H1 (cell line): ENCODE measurements at regions not wholly inside any gene's neighbourhood (a gene's known extent, or its start where the extent isn't known, plus 50 kb on each side); places are given as distances from the start of the nearest gene placed in this dataset.

Experiments
- CTCF ChIA-PET: fragments of 300-600 bp; sonication (Branson Sonifier 250); formaldehyde crosslinking; loops from one replicate; lab custom pipeline; 2021; ENCODE audit not compliant: partially characterized antibody; lab: Charles Lee
- POLR2A ChIA-PET: fragments of 300-600 bp; sonication (Branson Sonifier 250); formaldehyde crosslinking; loops from one replicate; lab custom pipeline; 2021; ENCODE audit warnings: inconsistent platforms; ENCODE audit not compliant: partially characterized antibody; lab: Charles Lee
- DNase-seq, 2 experiments: peaks; one replicate each; pipeline versions ENCODE4 v3.0.0 to v3.0.0-alpha.2; 2010 to 2022; ENCODE audit warnings: low spot score in 2 of 2, low read depth in 1 of 2, mixed read lengths in 1 of 2
- FAIRE-seq: peaks from 2 replicates; lab custom pipeline; 2011; peaks lifted over from hg19 to GRCh38; lab: Jason Lieb, UNC
- H2AFZ ChIP-seq: 2 replicates; pipeline ENCODE4 v1.8.1; 2012; ENCODE audit warnings: low read length, inconsistent platforms
- H2AK5ac ChIP-seq: 2 replicates; pipeline ENCODE4 v1.6.1; 2013; ENCODE audit warnings: low read depth, low read length
- H2BK120ac ChIP-seq: replicated peaks from 2 replicates; pipeline ENCODE3; 2013; ENCODE audit warnings: low read depth, low read length, inconsistent platforms
- H2BK12ac ChIP-seq: 2 replicates; pipeline ENCODE4 v1.6.1; 2013; ENCODE audit warnings: low read depth, low read length
- H2BK15ac ChIP-seq: 2 replicates; pipeline ENCODE4 v1.6.1; 2013; ENCODE audit warnings: low read length
- H2BK20ac ChIP-seq: 2 replicates; pipeline ENCODE4 v1.6.1; 2013; ENCODE audit warnings: low read length
- H2BK5ac ChIP-seq: 2 replicates; pipeline ENCODE4 v1.6.1; 2013; ENCODE audit warnings: low read depth, low read length
- H3K14ac ChIP-seq: 2 replicates; pipeline ENCODE4 v1.6.1; 2013; ENCODE audit warnings: inconsistent platforms; ENCODE audit not compliant: insufficient read length
- H3K18ac ChIP-seq: 2 replicates; pipeline ENCODE4 v1.6.1; 2013; ENCODE audit warnings: low read length; ENCODE audit errors: extremely low read depth
- H3K23ac ChIP-seq: 2 replicates; pipeline ENCODE4 v1.6.1; 2013; ENCODE audit warnings: inconsistent platforms; ENCODE audit not compliant: insufficient read length
- H3K23me2 ChIP-seq: 2 replicates; pipeline ENCODE4 v1.6.1; 2013; ENCODE audit warnings: low read depth, low read length
- H3K27ac ChIP-seq: 2 replicates; pipeline ENCODE4 v1.6.1; 2011; ENCODE audit warnings: low read depth, low read length, inconsistent platforms
- H3K27me3 ChIP-seq, 4 experiments: replicated peaks in 1 of 4; 1 replicate in 1 of 4; 2 replicates in 3 of 4; pipeline versions ENCODE4 v1.6.1 to v1.8.1; 2011 to 2013; ENCODE audit warnings: low read length in 3 of 4, mild to moderate bottlenecking in 3 of 4, inconsistent platforms in 2 of 4, mixed read lengths in 2 of 4, moderate library complexity in 1 of 4; ENCODE audit not compliant: control insufficient read depth in 3 of 4, insufficient read depth in 3 of 4; ENCODE audit errors: extremely low read depth in 1 of 4
- H3K36me3 ChIP-seq, 4 experiments: 2 replicates each; pipeline versions ENCODE4 v1.6.1 to v1.8.1; 2011 to 2013; ENCODE audit warnings: mild to moderate bottlenecking in 4 of 4, low read length in 3 of 4, moderate library complexity in 2 of 4, control low read depth in 1 of 4, inconsistent platforms in 1 of 4; ENCODE audit not compliant: insufficient read depth in 4 of 4, control insufficient read depth in 2 of 4
- H3K4ac ChIP-seq: replicated peaks from 2 replicates; pipeline ENCODE3; 2013; ENCODE audit warnings: low read length, low read depth, mixed read lengths, inconsistent platforms; ENCODE audit not compliant: insufficient read length
- H3K4me1 ChIP-seq, 4 experiments: replicated peaks in 1 of 4; 1 replicate in 1 of 4; 2 replicates in 3 of 4; pipeline versions ENCODE4 v1.6.1 to v1.8.1; 2011 to 2013; ENCODE audit warnings: low read length in 3 of 4, inconsistent platforms in 2 of 4, mixed read lengths in 1 of 4; ENCODE audit not compliant: insufficient read depth in 4 of 4, control insufficient read depth in 3 of 4
- H3K4me2 ChIP-seq, 2 experiments: 2 replicates each; pipeline versions ENCODE4 v1.6.1 to v1.8.1; 2011 to 2013; ENCODE audit warnings: low read depth in 2 of 2, low read length in 2 of 2, control low read depth in 1 of 2, inconsistent platforms in 1 of 2, mild to moderate bottlenecking in 1 of 2; ENCODE audit not compliant: insufficient read depth in 1 of 2
- H3K4me3 ChIP-seq, 4 experiments: fragments of 200-600, 300-600 bp in 1 of 4; sonication (generic), shearing (Covaris generic), sonication (Bioruptor Twin) in 1 of 4; 2 replicates each; pipeline versions ENCODE4 v1.5.1 to v1.8.1; 2011 to 2016; ENCODE audit warnings: low read length in 4 of 4, low read depth in 3 of 4, control low read depth in 2 of 4, inconsistent platforms in 2 of 4, mild to moderate bottlenecking in 2 of 4, mixed read lengths in 1 of 4, moderate library complexity in 1 of 4; ENCODE audit not compliant: insufficient read depth in 2 of 4; ENCODE audit errors: extremely low read depth in 1 of 4
- H3K56ac ChIP-seq: replicated peaks from 2 replicates; pipeline ENCODE3; 2013; ENCODE audit warnings: low read depth, mild to moderate bottlenecking, mixed read lengths, low read length, inconsistent platforms; ENCODE audit not compliant: insufficient read length
- H3K79me1 ChIP-seq: 2 replicates; pipeline ENCODE4 v1.6.1; 2013; ENCODE audit warnings: low read depth, low read length, control low read depth
- H3K79me2 ChIP-seq, 2 experiments: 2 replicates each; pipeline versions ENCODE4 v1.6.1 to v1.8.1; 2012 to 2013; ENCODE audit warnings: low read length in 2 of 2, mild to moderate bottlenecking in 2 of 2, inconsistent platforms in 1 of 2; ENCODE audit not compliant: insufficient read depth in 2 of 2, control insufficient read depth in 1 of 2
- H3K9ac ChIP-seq, 4 experiments: replicated peaks in 1 of 4; 1 replicate in 1 of 4; 2 replicates in 3 of 4; pipeline versions ENCODE4 v1.6.1 to v1.8.1; 2011 to 2013; ENCODE audit warnings: low read depth in 3 of 4, low read length in 3 of 4, control low read depth in 2 of 4, mild to moderate bottlenecking in 2 of 4, moderate library complexity in 2 of 4, inconsistent platforms in 1 of 4; ENCODE audit errors: extremely low read depth in 1 of 4
- H3K9me3 ChIP-seq, 2 experiments: 2 replicates each; pipeline versions ENCODE4 v1.6.1 to v1.8.1; 2012 to 2013; ENCODE audit warnings: mild to moderate bottlenecking in 2 of 2, moderate library complexity in 2 of 2, control low read depth in 1 of 2, inconsistent platforms in 1 of 2, low read depth in 1 of 2, low read length in 1 of 2, mixed read lengths in 1 of 2; ENCODE audit not compliant: insufficient read depth in 2 of 2
- H4K20me1 ChIP-seq, 2 experiments: replicated peaks in 1 of 2; 2 replicates each; pipeline versions ENCODE3 to v1.8.1; 2011 to 2013; ENCODE audit warnings: inconsistent platforms in 2 of 2, low read length in 2 of 2, mild to moderate bottlenecking in 1 of 2; ENCODE audit not compliant: insufficient read depth in 2 of 2, control insufficient read depth in 1 of 2
- H4K5ac ChIP-seq: 2 replicates; pipeline ENCODE4 v1.6.1; 2013; ENCODE audit warnings: low read length, low read depth, mixed read lengths, inconsistent platforms; ENCODE audit not compliant: insufficient read length
- H4K8ac ChIP-seq: 2 replicates; pipeline ENCODE4 v1.8.0; 2013; ENCODE audit warnings: mild to moderate bottlenecking, moderate library complexity, low read length, inconsistent platforms; ENCODE audit not compliant: insufficient read depth; ENCODE audit errors: extremely low read depth
- H4K91ac ChIP-seq: replicated peaks from 2 replicates; pipeline ENCODE3; 2013; ENCODE audit warnings: low read length, mixed read lengths, inconsistent platforms; ENCODE audit not compliant: insufficient read length
- BACH1 ChIP-seq: IDR thresholded peaks from 2 replicates; pipeline ENCODE4 v1.6.1; 2012; ENCODE audit warnings: low read length, improper control_type of control experiment
- EP300 ChIP-seq, 2 experiments: IDR thresholded peaks; 1 replicate in 1 of 2; 2 replicates in 1 of 2; pipeline ENCODE4 v1.6.1; 2011 to 2012; ENCODE audit warnings: low read depth in 2 of 2, low read length in 2 of 2, mild to moderate bottlenecking in 2 of 2, borderline replicate concordance in 1 of 2, inconsistent platforms in 1 of 2, moderate library complexity in 1 of 2
- ZNF274 ChIP-seq: IDR thresholded peaks from 2 replicates; pipeline ENCODE4 v1.7.0; 2012; ENCODE audit warnings: low read length, borderline replicate concordance; ENCODE audit errors: extremely low read depth
- WGBS, 2 experiments: shearing (Covaris generic) in 1 of 2; methylation state at CpG; one replicate each; pipeline versions ENCODE4 v1.1.6 to v1.1.7; 2013 to 2015; ENCODE audit warnings: low lambda C conversion rate in 2 of 2, mixed read lengths in 2 of 2, inconsistent platforms in 1 of 2, low coverage in 1 of 2, missing lambda C conversion rate in 1 of 2; ENCODE audit not compliant: insufficient replicate concordance in 2 of 2, insufficient coverage in 1 of 2, insufficient read length in 1 of 2; ENCODE audit errors: extremely low coverage in 1 of 2, missing lambda C conversion rate in 1 of 2; 5-methylcytosine and 5-hydroxymethylcytosine counted together

DNA sequence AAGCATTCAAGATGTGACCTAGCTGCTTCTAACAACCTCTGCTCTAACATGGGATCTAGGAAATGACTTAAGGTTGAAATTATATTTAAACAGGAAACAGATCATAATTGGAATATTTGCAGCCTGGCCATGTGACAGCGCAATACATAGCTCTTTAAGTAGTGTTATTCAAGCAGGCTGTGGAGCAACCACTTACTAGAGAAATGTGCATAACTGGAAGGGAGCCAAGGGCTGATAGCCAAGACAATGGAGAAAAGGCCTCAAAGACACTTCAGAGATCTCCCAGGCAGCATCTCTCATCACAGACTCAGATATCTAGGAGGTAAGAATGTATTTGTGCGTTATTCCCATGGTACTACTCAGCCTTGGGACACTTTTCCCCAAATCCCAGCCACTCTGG is 823.0 kb upstream of the PRMT6 start:
- Histone ChIP-seq H3K79me2 (no peaks in the 10 kb centered on the region), H3K9ac (no peak overlapping the region), H3K4me2 (no peak overlapping the region), H3K4me1 (no peaks in the 10 kb centered on the region), H2BK15ac (no peak overlapping the region), H3K23ac (no peak overlapping the region), H3K27me3 (no peaks in the 10 kb centered on the region), H2AFZ (0 out of 2 replicates have a peak overlapping the region, but pooled peaks have one; percentile 53), H3K23me2 (no peaks in the 10 kb centered on the region), H4K5ac (no peak overlapping the region), H2BK5ac (no peak overlapping the region), H3K4ac (no peak overlapping the region), H2AK5ac (no peak overlapping the region), H3K79me1 (no peaks in the 10 kb centered on the region), H4K8ac (no peak overlapping the region), H2BK12ac (no peak overlapping the region), H4K20me1 (no peaks in the 10 kb centered on the region), H3K18ac (no peak overlapping the region), H3K9me3 (no peaks in the 10 kb centered on the region), H3K36me3 (no peaks in the 10 kb centered on the region), H4K91ac (no peak overlapping the region), H3K56ac (no peak overlapping the region), H3K4me3 (no peak overlapping the region), H2BK20ac (no peak overlapping the region), H3K27ac (no peak overlapping the region), H3K14ac (no peak overlapping the region), H2BK120ac (no peak overlapping the region)
- DNase-seq = no peak
- 93% methylated on average over 2 of the region's 2 CpGs; no CpG with 5 or more reads in 1 of the 2 experiments for WGBS, 2 experiments
- POLR2A ChIA-PET = no interaction called here
- CTCF ChIA-PET = no interaction called here
- no peak for FAIRE-seq
- TF ChIP-seq BACH1 = no peak
- TF ChIP-seq EP300 (IDR thresholded peaks at IDR 0.05; ENCODE audit: borderline replicate concordance in 1 of 2, low read depth in 2 of 2, low read length in 2 of 2) = no peak
- no peak for TF ChIP-seq ZNF274
